Gastroesophageal sphincter (tissue), 3 donors: ENCODE measurements at regions not wholly inside any gene's neighbourhood (a gene's known extent, or its start where the extent isn't known, plus 50 kb on each side); places are given as distances from the start of the nearest gene placed in this dataset.

Experiments
- CTCF ChIP-seq, 4 experiments: fragments of 200-600 bp in 2 of 4; fragments of 450-650 bp in 2 of 4; sonication (generic) in 1 of 4; IDR thresholded peaks; one replicate each; pipeline ENCODE4 v1.5.1; 2017 to 2019; ENCODE audit warnings: antibody characterized with exemption in 4 of 4, mild to moderate bottlenecking in 2 of 4, moderate library complexity in 2 of 4
- EP300 ChIP-seq: sonication (generic); formaldehyde crosslinking; IDR thresholded peaks from one replicate; pipeline ENCODE4 v1.6.1; 2017; ENCODE audit warnings: antibody characterized with exemption, mild to moderate bottlenecking

DNA sequence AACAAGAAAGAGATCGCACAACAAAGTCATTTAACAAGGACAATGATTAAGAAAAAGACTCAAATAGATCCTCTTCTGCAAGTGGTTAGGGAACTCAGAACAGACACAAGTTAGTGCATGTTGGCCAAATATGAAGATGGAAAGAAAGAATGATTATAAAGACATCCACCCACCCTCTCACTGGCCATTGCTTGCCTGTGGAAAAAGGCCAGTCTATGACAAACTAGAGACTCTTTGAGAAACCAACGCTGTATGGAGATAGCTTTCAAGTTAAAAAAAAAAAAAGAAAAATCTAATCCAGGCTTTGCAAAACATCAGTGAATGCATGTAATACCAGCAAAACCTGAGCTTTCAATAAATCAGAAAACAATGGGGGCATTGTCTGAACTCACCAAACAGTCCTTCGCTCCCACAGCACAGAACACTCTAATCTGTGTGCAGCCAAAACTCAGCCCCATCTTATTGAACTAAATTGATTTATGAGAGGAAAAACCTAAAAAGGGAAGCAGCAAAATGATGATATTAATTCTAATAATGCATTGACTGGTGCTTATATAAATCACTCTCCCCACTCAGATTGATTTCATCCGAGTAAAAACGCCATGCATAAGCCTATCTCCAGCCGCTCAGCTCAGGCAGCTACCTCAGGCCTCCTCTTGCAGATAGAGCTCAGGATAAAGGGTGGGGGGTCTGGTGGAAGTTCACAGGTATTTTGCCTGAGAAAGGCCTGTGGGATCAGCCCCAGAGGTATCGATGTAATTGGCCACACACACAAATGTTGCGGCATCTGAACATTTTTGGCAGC, 547.1 kb downstream of the CCDC171 start:
- TF ChIP-seq CTCF (IDR thresholded peaks at IDR 0.05) (no peak), EP300 (no peak)
